ENCODE measurements at regions not wholly inside any gene's neighbourhood (a gene's known extent, or its start where the extent isn't known, plus 50 kb on each side); places are given as distances from the start of the nearest gene placed in this dataset.

- FAIRE-seq = no peak
- DNase-seq (ENCODE audit: low spot score) = no peak
Observed at GRCh38 chr12:81819991-81820633, 61.0 kb upstream of the PPFIA2 start.

- FAIRE-seq = no peak
- no peak for DNase-seq (ENCODE audit: low spot score)
Observed at GRCh38 chr12:81815611-81816010, 56.5 kb upstream of the PPFIA2 start.

- FAIRE-seq (no peak), DNase-seq (ENCODE audit: low spot score) (no peak)
Observed at GRCh38 chr12:81811778-81812125, 52.6 kb upstream of the PPFIA2 start.

DNA sequence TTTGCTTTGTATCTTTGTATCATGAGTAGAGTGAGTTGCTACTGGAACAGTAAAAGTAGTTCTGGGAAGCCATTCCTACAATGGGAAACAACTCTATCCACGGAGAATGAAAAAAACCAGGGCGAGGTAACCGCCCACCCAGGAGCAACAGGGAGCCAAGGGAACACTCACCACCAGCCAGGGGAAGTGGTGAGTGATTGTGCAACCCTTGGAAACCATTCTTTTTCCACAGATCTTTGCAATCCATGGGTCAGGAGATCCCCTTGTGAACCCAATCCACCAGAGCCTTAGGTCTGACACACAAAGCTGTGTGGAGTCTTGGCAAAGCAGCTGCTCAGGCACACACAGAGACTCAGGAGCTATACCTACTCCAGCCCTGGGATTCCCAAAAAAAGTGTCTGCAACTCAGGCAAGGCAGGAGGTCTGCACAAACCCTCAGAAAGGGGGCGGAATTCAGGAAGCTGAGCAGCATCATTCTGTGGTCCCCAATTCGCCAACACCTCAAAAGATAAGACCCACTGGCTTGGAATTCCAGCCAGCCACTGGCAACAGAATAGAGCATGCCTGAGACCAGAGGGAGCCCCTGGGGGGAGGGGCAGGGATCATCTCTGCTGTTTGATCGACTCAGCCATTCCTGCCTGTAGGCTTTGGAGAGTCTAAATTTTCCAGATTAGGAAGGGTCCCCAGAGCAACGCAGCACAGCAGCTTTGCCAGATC lies 52.1 kb upstream of the PPFIA2 start:
- FAIRE-seq (no peak), DNase-seq (ENCODE audit: low spot score) (no peak)

- no peak for DNase-seq (ENCODE audit: low spot score)
- FAIRE-seq = no peak
Observed at GRCh38 chr12:81809829-81810595, 50.9 kb upstream of the PPFIA2 start.

DNA sequence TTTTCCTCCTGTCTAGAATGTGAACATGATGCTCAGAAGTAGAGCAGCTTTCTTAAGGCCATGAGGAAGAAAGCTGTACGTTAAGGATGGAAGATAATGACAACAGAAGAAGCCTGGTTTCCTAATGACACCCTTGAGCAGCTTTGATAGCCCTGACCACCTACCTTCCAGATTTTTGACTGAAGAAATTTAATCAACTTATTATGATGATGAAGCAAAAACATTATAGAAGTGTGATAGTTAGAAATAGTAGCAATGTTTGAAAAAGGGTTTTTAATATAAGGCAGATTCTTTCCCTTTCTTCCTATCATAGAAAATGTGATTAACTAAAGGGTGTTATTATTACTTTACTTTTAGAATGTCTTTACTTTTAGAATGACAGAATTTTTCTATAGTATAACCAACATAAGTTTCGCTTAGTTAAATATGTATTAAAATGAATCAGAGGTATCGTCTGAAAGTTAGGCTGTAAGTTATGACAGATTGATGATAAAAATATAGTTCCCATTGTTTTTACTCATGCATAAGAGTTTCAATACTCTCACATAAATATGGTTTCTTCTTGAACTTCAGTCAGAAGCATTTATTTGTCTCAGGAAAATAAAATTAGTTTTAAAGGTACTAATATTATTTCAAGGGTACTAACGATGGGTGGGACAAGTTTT lies 50.1 kb upstream of the PPFIA2 start:
- DNase-seq (ENCODE audit: low spot score) (no peak), FAIRE-seq (no peak)
